H9 (cell line): ENCODE measurements at regions not wholly inside any gene's neighbourhood (a gene's known extent, or its start where the extent isn't known, plus 50 kb on each side); places are given as distances from the start of the nearest gene placed in this dataset.

Experiments used
- DNase-seq: peaks from one replicate; pipeline ENCODE4 v3.0.0-alpha.2; 2017
- H2AFZ ChIP-seq: one replicate; pipeline ENCODE4 v1.6.1; 2013; ENCODE audit warnings: mild to moderate bottlenecking, low read length, control low read depth, moderate library complexity
- H2AK5ac ChIP-seq: 2 replicates; pipeline ENCODE4 v1.6.1; 2013; ENCODE audit warnings: low read length, control low read depth, mixed read lengths; ENCODE audit not compliant: insufficient read length
- H2BK120ac ChIP-seq: one replicate; pipeline ENCODE4 v1.6.1; 2013; ENCODE audit warnings: low read depth, mild to moderate bottlenecking, low read length, control low read depth, inconsistent platforms; ENCODE audit not compliant: poor library complexity, severe bottlenecking
- H2BK12ac ChIP-seq: 2 replicates; pipeline ENCODE4 v1.6.1; 2013; ENCODE audit warnings: low read length, control low read depth, mixed read lengths, low read depth; ENCODE audit not compliant: insufficient read length
- H2BK15ac ChIP-seq: 2 replicates; pipeline ENCODE4 v1.6.1; 2013; ENCODE audit warnings: low read depth, low read length, control low read depth
- H2BK20ac ChIP-seq: one replicate; pipeline ENCODE4 v1.6.1; 2013; ENCODE audit warnings: low read depth, mild to moderate bottlenecking, low read length, control low read depth, inconsistent platforms; ENCODE audit not compliant: poor library complexity, severe bottlenecking
- H2BK5ac ChIP-seq: 2 replicates; pipeline ENCODE4 v1.6.1; 2013; ENCODE audit warnings: low read length, control low read depth, mixed read lengths; ENCODE audit not compliant: insufficient read length
- H3K14ac ChIP-seq: 2 replicates; pipeline ENCODE4 v1.6.1; 2013; ENCODE audit warnings: low read length, control low read depth; ENCODE audit not compliant: insufficient read depth
- H3K18ac ChIP-seq: 2 replicates; pipeline ENCODE4 v1.6.1; 2013; ENCODE audit warnings: low read depth, mild to moderate bottlenecking, mixed read lengths, low read length, control low read depth; ENCODE audit not compliant: insufficient read length
- H3K23ac ChIP-seq: 2 replicates; pipeline ENCODE4 v1.6.1; 2013; ENCODE audit warnings: low read length, control low read depth, mixed read lengths, low read depth; ENCODE audit not compliant: insufficient read length
- H3K23me2 ChIP-seq: 2 replicates; pipeline ENCODE4 v1.6.1; 2013; ENCODE audit warnings: low read depth, mild to moderate bottlenecking, mixed read lengths, low read length, control low read depth; ENCODE audit not compliant: insufficient read length, poor library complexity, severe bottlenecking
- H3K27ac ChIP-seq: 2 replicates; pipeline ENCODE4 v1.5.1; 2013; ENCODE audit warnings: low read length, control low read depth, mixed read lengths, low read depth; ENCODE audit not compliant: insufficient read length
- H3K27me3 ChIP-seq: 2 replicates; pipeline ENCODE4 v1.6.1; 2013; ENCODE audit warnings: low read length, control low read depth, inconsistent platforms; ENCODE audit not compliant: insufficient read depth
- H3K4ac ChIP-seq: 2 replicates; pipeline ENCODE4 v1.6.1; 2013; ENCODE audit warnings: low read depth, mild to moderate bottlenecking, control low read depth, inconsistent platforms, low read length, moderate library complexity
- H3K4me1 ChIP-seq: 2 replicates; pipeline ENCODE4 v1.6.1; 2013; ENCODE audit warnings: low read length, control low read depth, inconsistent platforms; ENCODE audit not compliant: insufficient read depth
- H3K4me2 ChIP-seq: 2 replicates; pipeline ENCODE4 v1.6.1; 2013; ENCODE audit warnings: low read length, control low read depth, mixed read lengths; ENCODE audit not compliant: insufficient read length, insufficient read depth
- H3K56ac ChIP-seq: 2 replicates; pipeline ENCODE4 v1.6.1; 2013; ENCODE audit warnings: low read depth, mild to moderate bottlenecking, mixed read lengths, low read length, control low read depth; ENCODE audit not compliant: insufficient read length
- H3K79me1 ChIP-seq: 2 replicates; pipeline ENCODE4 v1.6.1; 2013; ENCODE audit warnings: low read depth, mild to moderate bottlenecking, moderate library complexity, low read length, control low read depth, inconsistent platforms; ENCODE audit not compliant: insufficient read depth, poor library complexity, severe bottlenecking
- H3K79me2 ChIP-seq: 2 replicates; pipeline ENCODE4 v1.6.1; 2013; ENCODE audit warnings: low read length, control low read depth, inconsistent platforms; ENCODE audit not compliant: insufficient read depth
- H3K9ac ChIP-seq: 2 replicates; pipeline ENCODE4 v1.6.1; 2013; ENCODE audit warnings: low read length, control low read depth, mixed read lengths; ENCODE audit not compliant: insufficient read length; ENCODE audit errors: extremely low read depth
- H3K9me3 ChIP-seq: one replicate; pipeline ENCODE4 v1.6.1; 2013; ENCODE audit warnings: low read depth, low read length, inconsistent platforms; ENCODE audit not compliant: control insufficient read depth
- H3T11ph ChIP-seq: one replicate; pipeline ENCODE4 v1.6.1; 2013; ENCODE audit warnings: mild to moderate bottlenecking, low read length, control low read depth, inconsistent platforms
- H4K20me1 ChIP-seq: one replicate; pipeline ENCODE4 v1.6.1; 2013; ENCODE audit not compliant: control insufficient read depth, insufficient read length, insufficient read depth
- H4K5ac ChIP-seq: 2 replicates; pipeline ENCODE4 v1.6.1; 2013; ENCODE audit warnings: low read depth, mild to moderate bottlenecking, mixed read lengths, low read length, control low read depth; ENCODE audit not compliant: insufficient read length
- H4K8ac ChIP-seq: replicated peaks from 2 replicates; pipeline ENCODE4 v1.6.1; 2013; ENCODE audit warnings: low read length, control low read depth, mixed read lengths, low read depth; ENCODE audit not compliant: insufficient read length
- H4K91ac ChIP-seq: 2 replicates; pipeline ENCODE4 v1.6.1; 2013; ENCODE audit warnings: low read depth, mild to moderate bottlenecking, moderate library complexity, mixed read lengths, low read length, control low read depth; ENCODE audit not compliant: insufficient read length
- H3K27ac Mint-ChIP-seq, 3 experiments: 2 replicates in 2 of 3; 3 replicates in 1 of 3; pipeline ENCODE4 v1.8.0; 2020 to 2021; ENCODE audit warnings: mixed read lengths in 3 of 3, mild to moderate bottlenecking in 1 of 3, moderate library complexity in 1 of 3
- H3K27me3 Mint-ChIP-seq: 2 replicates; pipeline ENCODE4 v1.8.0; 2021; ENCODE audit warnings: low read depth, mild to moderate bottlenecking, moderate library complexity, mixed read lengths
- H3K36me3 Mint-ChIP-seq, 3 experiments: 2 replicates in 2 of 3; 3 replicates in 1 of 3; pipeline ENCODE4 v1.8.0; 2020 to 2021; ENCODE audit warnings: low read depth in 3 of 3, mixed read lengths in 3 of 3; ENCODE audit not compliant: insufficient read depth in 1 of 3
- H3K4me1 Mint-ChIP-seq, 2 experiments: 2 replicates each; pipeline ENCODE4 v1.8.0; 2020; ENCODE audit warnings: mixed read lengths in 2 of 2
- H3K4me3 Mint-ChIP-seq, 2 experiments: 2 replicates in 1 of 2; 3 replicates in 1 of 2; pipeline ENCODE4 v1.8.0; 2020 to 2021; ENCODE audit warnings: mild to moderate bottlenecking in 2 of 2, mixed read lengths in 2 of 2, moderate library complexity in 1 of 2
- H3K9me3 Mint-ChIP-seq, 2 experiments: 2 replicates in 1 of 2; 3 replicates in 1 of 2; pipeline ENCODE4 v1.8.0; 2020; ENCODE audit warnings: mild to moderate bottlenecking in 2 of 2, mixed read lengths in 2 of 2, moderate library complexity in 1 of 2
- CTCF ChIP-seq: fragments of 200-600 bp; sonication (generic); conservative IDR thresholded peaks from 3 replicates; pipeline ENCODE4 v1.8.0; 2021; ENCODE audit warnings: antibody characterized with exemption, mild to moderate bottlenecking
- WGBS: extraction: QIAGEN DNeasy Blood & Tissue Kit; methylation state at CpG from one replicate; pipeline ENCODE4 v1.1.7; 2013; ENCODE audit warnings: missing lambda C conversion rate, low lambda C conversion rate, mixed read lengths; ENCODE audit not compliant: insufficient read length; ENCODE audit errors: extremely low coverage; 5-methylcytosine and 5-hydroxymethylcytosine counted together

GRCh38 chr5:98268162-98268860, 505.2 kb upstream of the RGMB start:
- no peak overlapping the region for H2BK120ac ChIP-seq
- no peak overlapping the region for H2BK5ac ChIP-seq
- H2BK20ac ChIP-seq: peak overlapping the region; percentile 11
- no peak overlapping the region for H3K9ac ChIP-seq
- WGBS: no CpG with 5 or more reads among the region's 7 CpGs
- H4K5ac ChIP-seq: no peak overlapping the region
- no peak for TF ChIP-seq CTCF
- no peaks in the 10 kb centered on the region for H3K4me1 ChIP-seq
- H4K91ac ChIP-seq: no peak overlapping the region
- no peak overlapping the region for H3K4me2 ChIP-seq
- no peak overlapping the region for H3K56ac ChIP-seq
- H2AFZ ChIP-seq: no peak overlapping the region
- no peak overlapping the region for H3K4ac ChIP-seq
- Mint-ChIP-seq H3K4me3 (no peak overlapping the region), H3K27me3 (no peaks in the 10 kb centered on the region), H3K36me3 (peaks cover 0 to 4% (median 2%) of the 10 kb centered on the region in 3 experiments; a peak in 1 of 7 replicates), H3K27ac (no peak overlapping the region; a peak in 1 of 7 replicates), H3K9me3 (peaks cover 3 to 5% of the 10 kb centered on the region in 2 experiments; a peak in 2 of 5 replicates), H3K4me1 (peaks cover 13 to 14% of the 10 kb centered on the region in 2 experiments)
- no peaks in the 10 kb centered on the region for H3K9me3 ChIP-seq
- H4K8ac ChIP-seq: no peak overlapping the region
- DNase-seq: no peak
- no peak overlapping the region for H2BK12ac ChIP-seq
- no peaks in the 10 kb centered on the region for H4K20me1 ChIP-seq
- no peaks in the 10 kb centered on the region for H3K23me2 ChIP-seq
- H3K27ac ChIP-seq: no peak overlapping the region
- H3K23ac ChIP-seq: no peak overlapping the region
- H3K79me1 ChIP-seq: no peaks in the 10 kb centered on the region
- H3T11ph ChIP-seq: no peak overlapping the region
- H3K14ac ChIP-seq: no peak overlapping the region
- no peak overlapping the region for H3K18ac ChIP-seq
- no peaks in the 10 kb centered on the region for H3K79me2 ChIP-seq
- H2AK5ac ChIP-seq: no peak overlapping the region
- no peaks in the 10 kb centered on the region for H3K27me3 ChIP-seq
- H2BK15ac ChIP-seq: no peak overlapping the region
